NCI-H2081 (cell line): ENCODE measurements at regions not wholly inside any gene's neighbourhood (a gene's known extent, or its start where the extent isn't known, plus 50 kb on each side); places are given as distances from the start of the nearest gene placed in this dataset.

ENCODE experiments used
- DNase-seq, 2 experiments: peaks; one replicate each; lab custom pipeline; 2025; lab: John Stamatoyannopoulos, UW

- no peak for DNase-seq
These were observed 80.5 kb upstream of the TMEM106B start for GRCh38 chr7:12130609-12131008.

DNA sequence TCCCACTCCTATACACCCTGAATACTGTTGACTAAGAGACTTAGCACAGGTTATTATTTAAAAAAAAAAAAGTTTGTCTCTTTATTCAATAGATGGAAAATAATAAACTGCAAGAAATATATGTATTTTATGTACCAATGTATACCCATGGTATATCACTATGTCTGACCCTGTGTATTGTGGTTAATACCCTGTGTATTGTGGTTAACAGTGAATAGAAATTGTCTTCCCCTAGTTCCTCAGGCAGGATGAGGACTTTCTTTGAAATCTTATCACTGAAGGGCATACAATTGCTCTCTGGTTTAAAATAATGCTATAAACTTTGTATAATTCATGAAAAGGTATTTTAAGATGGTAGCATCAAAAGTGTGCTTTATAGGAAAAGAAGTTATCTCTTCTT is 80.0 kb upstream of the TMEM106B start:
- no peak for DNase-seq

- DNase-seq, result no peak
These were observed 77.2 kb upstream of the TMEM106B start for GRCh38 chr7:12133865-12134264.

DNA sequence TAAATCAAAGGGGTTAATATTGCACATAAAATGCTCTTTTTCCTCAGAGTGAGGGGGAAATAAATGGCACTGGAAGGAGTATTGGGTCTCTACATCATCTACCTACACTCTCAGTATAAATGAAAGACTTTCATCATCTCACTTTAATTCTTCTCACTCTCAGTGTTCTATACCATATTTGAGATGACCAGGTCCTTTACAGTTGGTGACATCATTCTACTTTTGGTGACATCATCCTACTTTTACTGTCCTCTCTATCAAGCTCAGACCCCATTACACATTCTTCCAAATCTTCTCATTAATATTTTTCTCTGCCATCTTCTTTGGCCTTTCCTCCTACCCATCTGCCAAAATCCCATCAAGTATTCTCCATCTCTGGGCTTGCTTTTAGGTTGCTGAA is 74.6 kb upstream of the TMEM106B start:
- no peak for DNase-seq

GRCh38 chr7:12137283-12137682 is 73.8 kb upstream of the TMEM106B start:
- no peak for DNase-seq

DNA sequence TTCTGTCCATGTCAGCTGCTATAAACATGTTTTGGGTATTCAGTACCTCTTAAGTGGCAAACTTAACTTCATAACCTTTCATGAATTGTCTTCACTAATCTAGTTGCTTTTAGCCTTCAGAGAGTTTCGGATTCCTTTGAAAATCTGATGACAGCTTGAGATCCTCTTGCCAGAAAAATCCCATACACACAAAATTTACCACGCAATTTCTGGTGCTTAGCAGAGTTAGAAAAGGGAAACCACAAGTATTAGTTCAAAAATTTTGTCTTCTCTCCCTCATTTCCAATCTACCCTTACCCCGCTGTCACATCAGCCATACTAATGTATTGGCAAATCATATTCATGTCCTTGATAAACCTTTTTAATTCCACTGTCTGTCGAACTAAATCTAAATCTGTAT is 72.7 kb upstream of the TMEM106B start:
- no peak for DNase-seq

DNA sequence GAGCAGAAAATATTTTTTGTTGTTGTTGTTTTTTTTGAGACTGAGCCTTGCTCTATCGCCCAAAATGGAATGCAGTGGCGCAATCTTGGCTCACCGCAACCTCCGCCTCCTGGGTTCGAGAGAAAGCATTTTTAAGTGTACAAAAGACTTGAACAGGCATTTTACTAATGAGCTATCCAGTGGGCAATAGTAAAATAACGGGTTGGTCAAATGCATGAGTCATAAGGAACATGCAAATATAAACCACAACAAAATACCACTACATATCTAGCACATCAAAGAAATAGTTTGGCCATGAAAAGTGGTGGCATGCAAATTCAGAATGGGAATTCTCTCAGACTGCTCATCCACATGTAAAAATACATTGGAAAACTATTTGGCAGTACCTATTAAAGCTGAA is 71.7 kb upstream of the TMEM106B start:
- no peak for DNase-seq

DNA sequence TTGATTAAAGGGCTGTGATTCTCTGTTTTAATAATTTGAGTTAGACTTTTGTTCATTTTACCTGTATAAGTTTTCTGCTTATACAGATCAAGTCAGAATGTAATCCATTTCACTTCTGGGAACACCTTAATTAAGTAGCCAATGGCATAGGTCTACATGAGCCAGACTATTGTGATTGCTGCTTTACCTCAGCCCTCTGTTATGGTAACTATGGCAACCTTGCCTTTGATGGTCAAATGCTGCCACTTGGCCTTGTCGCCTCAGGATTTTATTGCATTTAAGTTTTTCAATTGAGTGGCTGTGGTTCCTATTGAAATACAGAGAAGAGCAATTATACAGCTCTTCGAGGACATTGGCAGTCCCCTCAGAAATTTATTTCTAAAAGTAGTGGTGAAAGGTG is 64.3 kb upstream of the TMEM106B start:
- DNase-seq, result no peak

DNA sequence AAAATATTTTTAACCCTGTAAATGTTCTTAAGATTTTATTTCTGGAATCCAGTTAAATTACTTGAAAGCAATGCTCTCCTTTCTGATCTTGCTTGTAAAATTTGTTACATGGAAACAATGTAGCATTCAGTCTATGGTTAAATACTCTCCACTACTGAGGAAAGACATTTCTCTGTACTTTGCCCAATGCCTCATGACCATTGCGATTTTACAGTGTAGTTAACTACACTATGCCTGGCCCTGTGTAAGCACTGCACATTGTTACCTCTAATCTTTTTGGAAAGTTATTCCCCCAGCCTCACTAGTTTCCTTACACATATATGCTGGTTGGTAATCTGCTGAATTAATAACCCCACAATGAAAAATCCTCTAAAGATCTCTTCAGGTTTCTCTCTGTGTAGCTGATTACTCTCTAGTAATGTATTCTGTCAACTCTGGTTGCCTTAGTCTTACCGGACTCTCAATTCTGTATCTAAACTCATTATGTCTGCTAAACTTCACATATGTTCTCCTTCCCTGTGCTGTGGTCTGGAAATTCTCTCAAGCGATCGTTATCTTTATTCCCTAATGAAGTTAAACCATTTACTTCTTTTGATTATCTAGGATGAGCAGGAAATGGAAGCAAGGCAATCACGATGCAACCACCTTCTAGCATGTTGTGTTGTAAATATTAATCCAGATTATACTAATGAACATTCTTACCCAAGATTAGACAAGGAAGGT is 58.7 kb upstream of the TMEM106B start:
- no peak for DNase-seq

GRCh38 chr7:12154119-12154518 is 57.0 kb upstream of the TMEM106B start:
- DNase-seq, result no peak

- no peak for DNase-seq
These were observed 53.6 kb upstream of the TMEM106B start for GRCh38 chr7:12157517-12157916.

GRCh38 chr7:12158334-12159060 is 52.6 kb upstream of the TMEM106B start:
- no peak for DNase-seq

GRCh38 chr7:12161146-12161545 is 49.9 kb upstream of the TMEM106B start:
- no peak for DNase-seq
